Tibial artery (tissue), 4 donors: ENCODE measurements at regions not wholly inside any gene's neighbourhood (a gene's known extent, or its start where the extent isn't known, plus 50 kb on each side); places are given as distances from the start of the nearest gene placed in this dataset.
"Not testable (repeated sequence)": the region's sequence is repeated elsewhere in the genome, so short reads cannot be mapped to it uniquely, and the experiment has no call there.

Source experiments
- DNase-seq, 2 donors: peaks; one replicate each; pipeline ENCODE4 v3.0.0-alpha.2; 2019
- H3K27ac ChIP-seq, 2 donors: fragments of 200-600 bp; sonication (generic) in 1 of 2; 1 replicate in 1 of 2; 2 replicates in 1 of 2; pipeline ENCODE4 v1.5.1; 2018 to 2019; ENCODE audit warnings: mild to moderate bottlenecking in 1 of 2
- H3K27me3 ChIP-seq, 2 donors: fragments of 200-600 bp; sonication (generic) in 1 of 2; one replicate each; pipeline versions ENCODE4 v1.5.1 to v1.6.0; 2016 to 2019
- H3K36me3 ChIP-seq, 3 donors: fragments of 200-600 bp; sonication (generic) in 2 of 3; one replicate each; pipeline ENCODE4 v1.5.1; 2016 to 2019; ENCODE audit warnings: mild to moderate bottlenecking in 2 of 3
- H3K4me1 ChIP-seq, 4 donors: fragments of 200-600 bp; sonication (generic) in 2 of 4; 1 replicate in 3 of 4; 2 replicates in 1 of 4; pipeline ENCODE4 v1.5.1; 2016 to 2019
- H3K4me3 ChIP-seq, 2 donors: fragments of 200-600 bp; sonication (generic) in 1 of 2; 1 replicate in 1 of 2; 2 replicates in 1 of 2; pipeline ENCODE4 v1.5.1; 2018 to 2019; ENCODE audit warnings: mild to moderate bottlenecking in 2 of 2
- H3K9me3 ChIP-seq, 3 donors: fragments of 200-600 bp; sonication (generic) in 1 of 3; one replicate each; pipeline ENCODE4 v1.5.1; 2016 to 2019
- CTCF ChIP-seq, 2 experiments: fragments of 200-600 bp in 1 of 2; fragments of 450-650 bp in 1 of 2; IDR thresholded peaks; one replicate each; pipeline ENCODE4 v1.5.1; 2017 to 2019; ENCODE audit warnings: antibody characterized with exemption in 2 of 2, mild to moderate bottlenecking in 1 of 2, moderate library complexity in 1 of 2
- intact Hi-C: fragments of 100-400 bp; cut with DNase I; formaldehyde crosslinking; loops from one replicate; pipeline ENCODE4 v1.15.0; 2023; ENCODE audit warnings: low total_unique reads

GRCh38 chr13:94799299-94799698, 87.0 kb upstream of the SOX21 start:
- no peak for DNase-seq
- H3K4me3 ChIP-seq, result no peak overlapping the region
- no peaks in the 10 kb centered on the region for H3K27me3 ChIP-seq

GRCh38 chr13:94798738-94799137, 86.4 kb upstream of the SOX21 start:
- TF ChIP-seq CTCF (IDR thresholded peaks at IDR 0.05), result no peak
- Histone ChIP-seq H3K4me1 (no peaks in the 10 kb centered on the region), H3K9me3 (no peaks in the 10 kb centered on the region), H3K27ac (no peak overlapping the region), H3K36me3 (no peaks in the 10 kb centered on the region), H3K27me3 (no peaks in the 10 kb centered on the region), H3K4me3 (no peak overlapping the region)
- no peak for DNase-seq
- intact Hi-C loops, result no loop called here

More at GRCh38 chr13:94799299-94799698, 87.0 kb upstream of the SOX21 start:
- no peaks in the 10 kb centered on the region for H3K9me3 ChIP-seq
- intact Hi-C loops, result no loop called here
- H3K36me3 ChIP-seq, result no peaks in the 10 kb centered on the region
- no peak for TF ChIP-seq CTCF (IDR thresholded peaks at IDR 0.05)
- no peaks in the 10 kb centered on the region for H3K4me1 ChIP-seq
- H3K27ac ChIP-seq, result no peak overlapping the region

- no peak overlapping the region for H3K4me3 ChIP-seq
- intact Hi-C loops, result no loop called here
- no peak for DNase-seq
- H3K27me3 ChIP-seq, result no peaks in the 10 kb centered on the region
- no peak overlapping the region for H3K27ac ChIP-seq
- no peaks in the 10 kb centered on the region for H3K4me1 ChIP-seq
- TF ChIP-seq CTCF (IDR thresholded peaks at IDR 0.05), result no peak
- H3K9me3 ChIP-seq, result no peaks in the 10 kb centered on the region
- H3K36me3 ChIP-seq, result no peaks in the 10 kb centered on the region
Measured at GRCh38 chr13:94795292-94795691, 82.9 kb upstream of the SOX21 start.

GRCh38 chr13:94786246-94786645, 73.9 kb upstream of the SOX21 start:
- DNase-seq, intact Hi-C loops, H3K27ac ChIP-seq, H3K36me3 ChIP-seq, H3K4me3 ChIP-seq, H3K4me1 ChIP-seq, H3K9me3 ChIP-seq, H3K27me3 ChIP-seq: not testable (repeated sequence)

GRCh38 chr13:94784066-94784465, 71.7 kb upstream of the SOX21 start:
- Histone ChIP-seq H3K27me3 (no peaks in the 10 kb centered on the region), H3K36me3 (no peaks in the 10 kb centered on the region), H3K4me1 (no peaks in the 10 kb centered on the region), H3K27ac (no peak overlapping the region), H3K4me3 (no peak overlapping the region), H3K9me3 (peaks cover 0 to 4% (median 0%) of the 10 kb centered on the region in 3 donors)
- no peak for DNase-seq
- intact Hi-C loops, result no loop called here
- no peak for TF ChIP-seq CTCF (IDR thresholded peaks at IDR 0.05)

- Histone ChIP-seq H3K9me3 (peaks cover 0 to 4% (median 0%) of the 10 kb centered on the region in 3 donors), H3K27me3 (no peaks in the 10 kb centered on the region), H3K27ac (no peak overlapping the region), H3K4me3 (no peak overlapping the region), H3K4me1 (no peaks in the 10 kb centered on the region), H3K36me3 (no peaks in the 10 kb centered on the region)
- no peak for TF ChIP-seq CTCF (IDR thresholded peaks at IDR 0.05)
- intact Hi-C loops, result no loop called here
- DNase-seq, result no peak
Measured at GRCh38 chr13:94783489-94783888, 71.1 kb upstream of the SOX21 start.
